ENCODE measurements at regions not wholly inside any gene's neighbourhood (a gene's known extent, or its start where the extent isn't known, plus 50 kb on each side); places are given as distances from the start of the nearest gene placed in this dataset.

- no peak for TF ChIP-seq CTCF (IDR thresholded peaks at IDR 0.05)
- Histone ChIP-seq H3K9me3 (no peaks in the 10 kb centered on the region), H3K9ac (ENCODE audit: low read depth in 2 of 2, low read length in 2 of 2) (no peak overlapping the region), H3K4me1 (no peaks in the 10 kb centered on the region), H3K27me3 (no peaks in the 10 kb centered on the region), H3K4me3 (no peak overlapping the region), H3K36me3 (no peaks in the 10 kb centered on the region), H3K27ac (no peak overlapping the region)
- peak; percentile 32 for DNase-seq
- intact Hi-C loops (cut with DNase I): no loop called here
Observed at GRCh38 chr20:19850198-19850533, 92.1 kb downstream of the RIN2 start.

GRCh38 chr20:19851861-19852260 lies 93.8 kb downstream of the RIN2 start:
- no peak overlapping the region for H3K9ac ChIP-seq (ENCODE audit: low read depth in 2 of 2, low read length in 2 of 2)
- intact Hi-C loops (cut with DNase I): no loop called here
- DNase-seq: peak; percentile 15

GRCh38 chr20:19855416-19855815 lies 97.4 kb downstream of the RIN2 start:
- H3K36me3 ChIP-seq: no peaks in the 10 kb centered on the region
- TF ChIP-seq CTCF (IDR thresholded peaks at IDR 0.05): no peak
- intact Hi-C loops (cut with DNase I): no loop called here
- no peaks in the 10 kb centered on the region for H3K4me1 ChIP-seq
- DNase-seq: peak; percentile 7
- H3K9me3 ChIP-seq: no peaks in the 10 kb centered on the region
- no peak overlapping the region for H3K4me3 ChIP-seq
- no peaks in the 10 kb centered on the region for H3K27me3 ChIP-seq
- H3K9ac ChIP-seq (ENCODE audit: low read depth in 2 of 2, low read length in 2 of 2): no peak overlapping the region
- no peak overlapping the region for H3K27ac ChIP-seq

More at GRCh38 chr20:19851861-19852260, 93.8 kb downstream of the RIN2 start:
- no peaks in the 10 kb centered on the region for H3K9me3 ChIP-seq
- no peak overlapping the region for H3K4me3 ChIP-seq
- no peaks in the 10 kb centered on the region for H3K4me1 ChIP-seq
- no peaks in the 10 kb centered on the region for H3K27me3 ChIP-seq
- TF ChIP-seq CTCF (IDR thresholded peaks at IDR 0.05): no peak
- no peak overlapping the region for H3K27ac ChIP-seq
- no peaks in the 10 kb centered on the region for H3K36me3 ChIP-seq

GRCh38 chr20:19858466-19859371 lies 100.7 kb downstream of the RIN2 start:
- no peak overlapping the region for H3K9ac ChIP-seq (ENCODE audit: low read depth in 2 of 2, low read length in 2 of 2)
- intact Hi-C loops (cut with DNase I): no loop called here
- no peaks in the 10 kb centered on the region for H3K36me3 ChIP-seq
- H3K27ac ChIP-seq: peak overlapping the region; percentile 41
- no peaks in the 10 kb centered on the region for H3K27me3 ChIP-seq
- H3K4me3 ChIP-seq: no peak overlapping the region
- TF ChIP-seq CTCF (IDR thresholded peaks at IDR 0.05): no peak
- H3K9me3 ChIP-seq: no peaks in the 10 kb centered on the region
- no peaks in the 10 kb centered on the region for H3K4me1 ChIP-seq
- DNase-seq: peak; percentile 29

- Histone ChIP-seq H3K27ac (peak overlapping the region; percentile 41), H3K9ac (ENCODE audit: low read depth in 2 of 2, low read length in 2 of 2) (no peak overlapping the region), H3K4me3 (no peak overlapping the region), H3K9me3 (no peaks in the 10 kb centered on the region), H3K4me1 (no peaks in the 10 kb centered on the region), H3K36me3 (no peaks in the 10 kb centered on the region), H3K27me3 (no peaks in the 10 kb centered on the region)
- no peak for TF ChIP-seq CTCF (IDR thresholded peaks at IDR 0.05)
- DNase-seq: peak; percentile 14
- intact Hi-C loops (cut with DNase I): no loop called here
Observed at GRCh38 chr20:19859444-19859843, 101.4 kb downstream of the RIN2 start.

All from colonic mucosa (tissue), 4 donors.